Small intestine (tissue), 7 donors: ENCODE measurements at regions not wholly inside any gene's neighbourhood (a gene's known extent, or its start where the extent isn't known, plus 50 kb on each side); places are given as distances from the start of the nearest gene placed in this dataset.

Experiments
- DNase-seq, 2 donors: peaks; one replicate each; pipeline versions ENCODE4 v3.0.0 to v3.0.0-alpha.2; 2013
- FAIRE-seq: peaks from 2 replicates; lab custom pipeline; 2012; peaks lifted over from hg19 to GRCh38; lab: Jason Lieb, UNC
- H3K27ac ChIP-seq, 3 donors: one replicate each; pipeline ENCODE4 v1.5.1; 2013; ENCODE audit warnings: low read length in 2 of 3, mild to moderate bottlenecking in 2 of 3, control low read depth in 1 of 3, inconsistent platforms in 1 of 3, low read depth in 1 of 3, moderate library complexity in 1 of 3
- H3K27me3 ChIP-seq, 3 donors: one replicate each; pipeline ENCODE4 v1.6.1; 2013; ENCODE audit warnings: low read length in 3 of 3, inconsistent platforms in 1 of 3; ENCODE audit not compliant: control insufficient read depth in 3 of 3, insufficient read depth in 3 of 3
- H3K36me3 ChIP-seq, 3 donors: one replicate each; pipeline ENCODE4 v1.6.1; 2013; ENCODE audit warnings: low read length in 3 of 3, inconsistent platforms in 1 of 3, low read depth in 1 of 3, mild to moderate bottlenecking in 1 of 3, moderate library complexity in 1 of 3; ENCODE audit not compliant: control insufficient read depth in 3 of 3, insufficient read depth in 2 of 3
- H3K4me1 ChIP-seq, 3 donors: one replicate each; pipeline ENCODE4 v1.6.1; 2013; ENCODE audit warnings: low read length in 2 of 3, inconsistent platforms in 1 of 3, low read depth in 1 of 3, mild to moderate bottlenecking in 1 of 3, moderate library complexity in 1 of 3; ENCODE audit not compliant: control insufficient read depth in 3 of 3, insufficient read depth in 2 of 3
- H3K4me3 ChIP-seq, 3 donors: one replicate each; pipeline ENCODE4 v1.5.1; 2013; ENCODE audit warnings: low read length in 3 of 3, control low read depth in 1 of 3, inconsistent platforms in 1 of 3, low read depth in 1 of 3, mild to moderate bottlenecking in 1 of 3, moderate library complexity in 1 of 3
- H3K9me3 ChIP-seq, 2 donors: one replicate each; pipeline ENCODE4 v1.6.1; 2013; ENCODE audit warnings: low read depth in 1 of 2, low read length in 1 of 2; ENCODE audit not compliant: control insufficient read depth in 2 of 2, insufficient read depth in 1 of 2
- whole genome bisulfite sequencing, 3 donors: extraction: QIAGEN DNeasy Blood & Tissue Kit; methylation state at CpG; one replicate each; pipeline ENCODE4 v1.1.7; 2013; 5-methylcytosine and 5-hydroxymethylcytosine counted together
- donor health status: healthy with polysubstance abuse.
- donor health status: control.
- donor health status: control.
- donor health status: Bipolar disorder and iron deficiency.
- donor health status: healthy.

GRCh38 chr1:234681065-234681464 is 71.1 kb upstream of the IRF2BP2 start:
- H3K4me3 ChIP-seq, result no peak overlapping the region
- H3K4me1 ChIP-seq, result peaks cover 0 to 6% (median 0%) of the 10 kb centered on the region in 3 donors
- H3K27me3 ChIP-seq, result no peaks in the 10 kb centered on the region
- H3K9me3 ChIP-seq, result no peaks in the 10 kb centered on the region
- DNase-seq, result no peak
- 90 to 93% (median 91%) methylated on average over 3 of the region's 3 CpGs for WGBS, 3 donors
- FAIRE-seq, result no peak
- H3K27ac ChIP-seq, result no peak overlapping the region
- no peaks in the 10 kb centered on the region for H3K36me3 ChIP-seq

GRCh38 chr1:234680331-234680904 is 70.4 kb upstream of the IRF2BP2 start:
- H3K36me3 ChIP-seq, result no peaks in the 10 kb centered on the region
- H3K27me3 ChIP-seq, result no peaks in the 10 kb centered on the region
- no peak for FAIRE-seq
- no peak for DNase-seq
- no peaks in the 10 kb centered on the region for H3K9me3 ChIP-seq
- peaks cover 0 to 10% (median 0%) of the 10 kb centered on the region in 3 donors for H3K4me1 ChIP-seq
- 96 to 99% (median 97%) methylated on average over 8 of the region's 8 CpGs for WGBS, 3 donors
- H3K4me3 ChIP-seq, result no peak overlapping the region
- H3K27ac ChIP-seq, result no peak overlapping the region

- FAIRE-seq (no peak), DNase-seq (peak; percentile 78 to 86)
- Histone ChIP-seq H3K27ac (peak overlapping the region in 1 of 3 donors; percentile 39), H3K27me3 (no peaks in the 10 kb centered on the region), H3K4me1 (peaks cover 0 to 11% (median 0%) of the 10 kb centered on the region in 3 donors), H3K4me3 (peak overlapping the region in 2 of 3 donors; percentile 40 to 49), H3K36me3 (no peaks in the 10 kb centered on the region), H3K9me3 (no peaks in the 10 kb centered on the region)
- 3 to 12% (median 8%) methylated on average over 13 of the region's 13 CpGs for WGBS, 3 donors
These were observed 66.2 kb upstream of the IRF2BP2 start for GRCh38 chr1:234676103-234676594.

GRCh38 chr1:234675572-234675971 is 65.6 kb upstream of the IRF2BP2 start:
- no peaks in the 10 kb centered on the region for H3K27me3 ChIP-seq
- H3K9me3 ChIP-seq, result no peaks in the 10 kb centered on the region
- H3K4me1 ChIP-seq, result peaks cover 0 to 16% (median 0%) of the 10 kb centered on the region in 3 donors
- DNase-seq (no peak), FAIRE-seq (no peak)
- no peak overlapping the region for H3K27ac ChIP-seq
- WGBS, 3 donors, result 31 to 78% (median 51%) methylated on average over 6 of the region's 6 CpGs
- peak overlapping the region in 1 of 3 donors; percentile 49 for H3K4me3 ChIP-seq
- no peaks in the 10 kb centered on the region for H3K36me3 ChIP-seq

- Histone ChIP-seq H3K27me3 (no peaks in the 10 kb centered on the region), H3K9me3 (no peaks in the 10 kb centered on the region), H3K4me1 (peaks cover 0 to 22% (median 0%) of the 10 kb centered on the region in 3 donors), H3K4me3 (no peak overlapping the region), H3K27ac (no peak overlapping the region), H3K36me3 (no peaks in the 10 kb centered on the region)
- FAIRE-seq (no peak), DNase-seq (no peak)
- 76 to 88% (median 80%) methylated on average over 3 to 4 of the region's 4 CpGs for WGBS, 3 donors
These were observed 65.0 kb upstream of the IRF2BP2 start for GRCh38 chr1:234675006-234675405.

GRCh38 chr1:234674218-234674815 is 64.3 kb upstream of the IRF2BP2 start:
- H3K27ac ChIP-seq, result no peak overlapping the region
- peaks cover 0 to 24% (median 0%) of the 10 kb centered on the region in 3 donors for H3K4me1 ChIP-seq
- no peak for DNase-seq
- FAIRE-seq, result no peak
- no peaks in the 10 kb centered on the region for H3K9me3 ChIP-seq
- 87 to 93% (median 89%) methylated on average over 4 of the region's 4 CpGs for WGBS, 3 donors
- H3K4me3 ChIP-seq, result no peak overlapping the region
- no peaks in the 10 kb centered on the region for H3K27me3 ChIP-seq
- no peaks in the 10 kb centered on the region for H3K36me3 ChIP-seq

GRCh38 chr1:234672349-234673135 is 62.6 kb upstream of the IRF2BP2 start:
- no peak for FAIRE-seq
- no peak for DNase-seq
- H3K27ac ChIP-seq, result no peak overlapping the region
- peaks cover 0 to 11% of the 10 kb centered on the region in 2 donors for H3K9me3 ChIP-seq
- peaks cover 0 to 24% (median 0%) of the 10 kb centered on the region in 3 donors for H3K4me1 ChIP-seq
- WGBS, 3 donors, result 91 to 97% (median 95%) methylated on average over 12 of the region's 12 CpGs
- H3K36me3 ChIP-seq, result no peaks in the 10 kb centered on the region
- H3K4me3 ChIP-seq, result no peak overlapping the region
- no peaks in the 10 kb centered on the region for H3K27me3 ChIP-seq

- Histone ChIP-seq H3K4me3 (no peak overlapping the region), H3K27ac (peak overlapping the region in 1 of 3 donors; percentile 75), H3K9me3 (peaks cover 0 to 16% of the 10 kb centered on the region in 2 donors), H3K4me1 (peaks cover 0 to 23% (median 0%) of the 10 kb centered on the region in 3 donors), H3K27me3 (no peaks in the 10 kb centered on the region), H3K36me3 (no peaks in the 10 kb centered on the region)
- WGBS, 3 donors, result 60 to 73% (median 65%) methylated on average over 10 of the region's 10 CpGs
- peak in 1 of 2 donors; percentile 65 for DNase-seq
- no peak for FAIRE-seq
These were observed 61.1 kb upstream of the IRF2BP2 start for GRCh38 chr1:234670967-234671626.
